Upper lobe of right lung (tissue), 1 donor: ENCODE measurements at regions not wholly inside any gene's neighbourhood (a gene's known extent, or its start where the extent isn't known, plus 50 kb on each side); places are given as distances from the start of the nearest gene placed in this dataset.
A peak's percentile ranks its signal among the peaks of the same experiment; 100 is the strongest.

ENCODE experiments used
- ATAC-seq: fragments of 200-7000 bp; cut with Tn5 transposase; one replicate; pipeline ENCODE4 v1.9.1; 2020; ENCODE audit warnings: mild to moderate bottlenecking, moderate library complexity
- DNase-seq: peaks from one replicate; pipeline ENCODE4 v3.0.0-alpha.2; 2020
- H3K27ac ChIP-seq: fragments of 200-600 bp; one replicate; pipeline ENCODE4 v1.8.0; 2022
- H3K27me3 ChIP-seq: fragments of 200-600 bp; one replicate; pipeline ENCODE4 v1.8.0; 2022; ENCODE audit warnings: mild to moderate bottlenecking
- H3K36me3 ChIP-seq: fragments of 200-600 bp; one replicate; pipeline ENCODE4 v1.8.0; 2022
- H3K4me1 ChIP-seq: fragments of 200-600 bp; one replicate; pipeline ENCODE4 v1.8.0; 2022
- H3K4me3 ChIP-seq: fragments of 200-600 bp; one replicate; pipeline ENCODE4 v1.8.0; 2022; ENCODE audit warnings: mild to moderate bottlenecking
- H3K9me3 ChIP-seq: fragments of 200-600 bp; one replicate; pipeline ENCODE4 v1.8.0; 2022
- CTCF ChIP-seq: fragments of 200-600 bp; IDR thresholded peaks from one replicate; pipeline ENCODE4 v1.8.0; 2022; ENCODE audit warnings: antibody characterized with exemption
- intact Hi-C: fragments of 100-400 bp; cut with DNase I; formaldehyde crosslinking; loops from one replicate; pipeline ENCODE4 v1.11.0; 2022
- donor health status: DM: no; HTN: yes; CAD: no; lungs with severe emphysema.

- H3K27me3 ChIP-seq: no peaks in the 10 kb centered on the region
- no peak overlapping the region for H3K4me3 ChIP-seq
- no peak for ATAC-seq
- DNase-seq: no peak
- TF ChIP-seq CTCF: no peak
- H3K27ac ChIP-seq: no peak overlapping the region
- no peaks in the 10 kb centered on the region for H3K9me3 ChIP-seq
- no peaks in the 10 kb centered on the region for H3K36me3 ChIP-seq
- H3K4me1 ChIP-seq: no peaks in the 10 kb centered on the region
- intact Hi-C loops: no loop called here
Measured at GRCh38 chr18:40878371-40878770, 1076.7 kb upstream of the PIK3C3 start.

GRCh38 chr18:40877096-40877495 is 1077.9 kb upstream of the PIK3C3 start:
- no peak overlapping the region for H3K27ac ChIP-seq
- TF ChIP-seq CTCF: no peak
- no peaks in the 10 kb centered on the region for H3K4me1 ChIP-seq
- no peaks in the 10 kb centered on the region for H3K36me3 ChIP-seq
- no peaks in the 10 kb centered on the region for H3K27me3 ChIP-seq
- no peak for ATAC-seq
- H3K9me3 ChIP-seq: no peaks in the 10 kb centered on the region
- no peak overlapping the region for H3K4me3 ChIP-seq
- intact Hi-C loops: no loop called here
- DNase-seq: no peak

GRCh38 chr18:40875101-40875615 is 1079.9 kb upstream of the PIK3C3 start:
- DNase-seq: no peak
- Histone ChIP-seq H3K27me3 (no peaks in the 10 kb centered on the region), H3K4me3 (no peak overlapping the region), H3K4me1 (no peaks in the 10 kb centered on the region), H3K27ac (no peak overlapping the region), H3K9me3 (no peaks in the 10 kb centered on the region), H3K36me3 (no peaks in the 10 kb centered on the region)
- intact Hi-C loops: no loop called here
- TF ChIP-seq CTCF: no peak
- ATAC-seq: no peak

GRCh38 chr18:40874233-40874632 is 1080.8 kb upstream of the PIK3C3 start:
- Histone ChIP-seq H3K27ac (no peak overlapping the region), H3K27me3 (no peaks in the 10 kb centered on the region), H3K4me3 (no peak overlapping the region), H3K4me1 (no peaks in the 10 kb centered on the region), H3K9me3 (no peaks in the 10 kb centered on the region), H3K36me3 (no peaks in the 10 kb centered on the region)
- DNase-seq: no peak
- intact Hi-C loops: no loop called here
- ATAC-seq: peak; percentile 86
- no peak for TF ChIP-seq CTCF

- no peaks in the 10 kb centered on the region for H3K36me3 ChIP-seq
Measured at GRCh38 chr18:40868110-40868858, 1086.8 kb upstream of the PIK3C3 start.

More at GRCh38 chr18:40868110-40868858, 1086.8 kb upstream of the PIK3C3 start:
- ATAC-seq (no peak), DNase-seq (no peak)
- no peak for TF ChIP-seq CTCF
- no peaks in the 10 kb centered on the region for H3K27me3 ChIP-seq
- H3K4me1 ChIP-seq: no peaks in the 10 kb centered on the region
- no peak overlapping the region for H3K4me3 ChIP-seq
- intact Hi-C loops: no loop called here
- no peak overlapping the region for H3K27ac ChIP-seq
- no peaks in the 10 kb centered on the region for H3K9me3 ChIP-seq
